GM21529 (cell line): ENCODE measurements at regions not wholly inside any gene's neighbourhood (a gene's known extent, or its start where the extent isn't known, plus 50 kb on each side); places are given as distances from the start of the nearest gene placed in this dataset.

Experiments
- ATAC-seq: cut with Tn5 transposase; IDR thresholded peaks from one replicate; pipeline ENCODE4 v1.9.1; 2021; ENCODE audit not compliant: unreplicated experiment

DNA sequence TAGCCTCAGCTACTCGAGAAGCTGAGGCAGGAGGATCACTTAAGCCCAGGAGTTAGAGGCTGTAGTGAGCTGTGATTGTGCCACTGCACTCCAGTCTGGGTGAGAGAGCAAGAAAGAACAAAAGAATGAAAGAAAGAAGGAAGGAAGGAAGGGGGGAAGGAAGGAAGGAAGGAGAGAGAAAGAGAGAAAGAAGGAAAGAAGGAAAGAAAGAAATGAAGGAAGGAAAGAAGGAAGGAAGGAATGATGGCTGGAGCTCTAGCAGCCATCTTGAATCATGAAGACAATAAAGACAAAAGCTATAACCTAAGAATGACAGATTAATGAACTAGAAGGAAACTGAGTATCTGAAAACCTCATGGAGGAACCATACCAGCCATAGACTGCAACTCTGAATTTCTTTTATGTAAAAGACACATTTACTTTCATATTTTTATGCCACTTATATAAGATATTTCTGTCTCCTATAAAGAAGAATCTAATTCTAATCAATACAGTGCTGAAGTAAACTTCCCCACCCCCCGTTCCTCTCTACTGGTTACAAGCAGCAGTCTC, 522.3 kb upstream of the JARID2 start:
- ATAC-seq, result no peak

DNA sequence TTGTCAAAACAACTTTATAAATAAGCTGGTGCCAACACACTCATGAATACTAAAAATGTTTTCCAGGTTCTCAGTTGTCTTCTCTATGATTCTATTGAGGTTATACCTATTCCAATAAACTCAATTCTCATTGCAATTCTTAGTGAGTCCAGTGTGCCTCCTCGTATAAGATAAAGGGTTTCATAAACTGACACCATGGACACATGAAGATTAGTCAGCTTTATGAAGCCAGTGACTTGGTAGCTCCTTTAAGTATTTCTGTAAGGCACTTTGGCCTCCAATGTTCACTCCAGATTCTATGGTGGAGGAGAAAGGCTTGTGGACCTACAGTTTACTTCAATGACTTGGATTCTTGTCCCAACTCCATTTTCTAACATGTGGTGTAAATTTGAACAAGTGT, 521.3 kb upstream of the JARID2 start:
- ATAC-seq, result no peak

DNA sequence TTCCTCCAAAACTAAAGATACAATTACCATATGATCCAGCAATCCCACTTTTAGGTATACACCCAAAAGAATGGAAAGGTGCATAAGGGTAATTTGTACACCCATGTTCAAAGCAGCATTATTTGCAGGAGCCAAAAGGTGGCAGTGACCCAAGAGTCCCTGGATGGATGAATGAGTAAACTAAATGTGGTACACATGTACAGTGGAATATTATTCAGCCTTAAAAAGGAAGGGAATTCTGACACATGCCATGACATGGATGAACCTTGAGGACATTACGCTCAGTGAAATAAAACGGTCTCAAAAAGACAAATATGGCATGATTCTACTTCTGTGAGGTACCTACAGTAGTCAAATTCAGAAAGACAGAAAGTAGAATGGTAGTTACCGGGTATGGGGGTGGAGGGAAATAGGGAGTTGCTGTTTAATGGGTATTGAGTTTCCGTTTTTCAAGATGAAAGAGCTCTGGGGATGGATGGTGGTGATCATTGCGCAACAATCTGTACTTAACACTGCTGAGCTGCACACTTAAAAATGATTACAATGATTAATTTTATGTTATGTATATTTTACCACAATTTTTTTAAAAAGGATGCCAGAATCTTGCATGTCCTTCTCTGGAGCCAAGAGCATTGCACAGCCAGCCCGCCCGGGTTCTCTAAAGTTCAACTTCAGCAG, 518.9 kb upstream of the JARID2 start:
- ATAC-seq, result no peak

DNA sequence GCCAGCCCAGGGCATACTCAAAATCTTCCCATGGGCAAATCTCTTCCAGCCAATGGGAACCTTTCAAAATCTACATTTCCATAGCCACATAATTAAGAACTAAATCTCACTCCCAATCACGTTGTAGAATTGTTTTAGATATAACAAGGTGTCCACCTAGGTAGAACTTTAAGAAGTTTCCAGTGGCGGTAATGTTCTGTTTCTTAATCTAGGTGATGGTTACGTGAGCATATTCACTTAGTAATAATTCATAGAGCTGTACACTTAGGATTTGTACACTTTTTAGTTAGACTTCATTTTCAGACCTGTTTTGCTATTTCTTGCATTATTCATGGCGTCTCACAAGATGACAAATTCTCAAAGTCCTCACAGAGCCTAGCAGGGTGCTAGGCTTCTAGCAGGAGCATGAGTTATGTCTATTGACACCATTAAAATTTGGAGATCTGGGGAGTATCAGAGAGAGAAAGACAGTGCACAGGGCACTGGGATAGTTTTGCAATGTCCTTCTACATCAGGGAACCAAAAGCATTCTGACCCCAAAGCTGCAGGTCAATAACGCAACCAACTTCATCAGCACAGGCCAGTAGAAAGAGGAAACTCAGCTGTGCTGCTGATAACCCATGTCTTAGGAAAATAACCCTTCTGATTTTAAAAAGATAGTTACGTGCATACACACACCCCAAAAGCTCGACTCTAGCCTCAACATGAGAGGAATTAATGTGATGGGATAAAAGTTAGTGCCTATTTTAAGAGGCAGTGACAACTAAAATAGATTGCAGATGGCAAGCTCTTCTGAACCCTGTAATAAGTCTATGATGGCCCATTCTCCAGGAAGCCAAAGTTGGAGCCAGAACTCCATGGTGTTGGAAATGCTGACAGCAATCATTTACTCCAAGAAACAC, 518.1 kb upstream of the JARID2 start:
- ATAC-seq, result no peak

DNA sequence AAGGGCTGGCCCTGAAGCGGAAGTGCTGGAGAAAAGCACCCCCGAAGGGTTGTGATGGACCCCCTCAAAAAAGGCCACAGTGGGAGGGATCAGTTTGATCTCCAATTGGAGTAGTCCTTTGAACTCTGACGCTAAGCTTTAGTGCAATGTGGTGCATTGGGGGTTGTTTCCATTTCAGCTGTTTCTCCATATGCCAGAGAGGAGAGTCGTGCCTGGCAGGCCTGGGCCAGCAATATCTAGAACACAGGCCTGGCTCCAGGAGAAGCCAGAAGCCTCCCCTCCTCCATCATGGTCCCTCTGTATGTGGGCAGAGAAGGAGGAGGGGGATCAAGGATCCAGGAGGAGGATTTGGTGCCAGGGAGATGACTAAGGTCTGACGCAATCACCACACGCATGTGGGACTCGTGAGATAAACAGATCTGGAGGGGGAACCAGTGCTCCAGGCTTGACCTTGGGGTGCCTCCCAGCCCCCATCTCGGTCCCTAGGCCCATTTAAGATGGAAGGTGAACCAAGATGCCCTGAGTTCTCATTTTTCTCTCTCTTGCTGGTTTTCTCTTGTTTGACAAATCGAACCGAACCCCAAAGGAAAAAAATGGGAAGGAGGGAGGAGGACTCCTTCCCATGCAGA, 517.4 kb upstream of the JARID2 start:
- ATAC-seq, result no peak

DNA sequence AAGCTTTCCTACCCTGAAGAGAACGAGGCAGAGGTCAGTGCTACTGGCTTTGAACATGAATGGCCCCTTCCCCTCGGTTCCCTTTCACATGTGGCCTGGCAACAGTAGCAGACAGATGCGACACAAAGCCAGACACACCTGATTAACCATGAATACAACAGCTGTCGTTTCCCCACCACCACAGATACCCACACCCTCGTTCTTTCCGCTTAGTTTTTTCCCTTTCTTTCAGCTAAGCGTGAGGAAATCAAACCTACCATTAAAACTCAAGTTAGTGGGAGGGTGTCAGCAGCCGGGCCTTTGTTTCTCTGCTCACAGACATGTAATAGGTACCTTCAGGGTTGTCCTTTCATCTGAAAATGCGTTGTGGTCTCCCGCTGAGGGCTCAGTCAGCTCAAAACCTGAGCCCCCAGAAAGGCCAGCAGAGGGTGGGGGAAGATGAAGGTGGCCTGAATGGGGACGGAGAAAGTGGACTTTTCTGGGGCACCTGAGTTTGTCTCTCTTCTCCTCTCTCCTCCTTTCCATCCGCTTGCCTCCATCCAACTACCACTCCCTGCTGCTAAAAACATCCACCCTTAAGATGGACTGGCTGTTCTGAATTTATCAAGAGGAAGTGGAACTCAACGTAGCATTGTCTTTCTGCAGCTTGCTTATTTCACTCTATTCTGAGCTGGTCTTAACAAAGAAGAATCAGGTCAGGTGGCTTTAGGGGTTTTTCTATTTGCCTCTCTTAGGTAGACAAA, 516.6 kb upstream of the JARID2 start:
- ATAC-seq, result peak; percentile 67

DNA sequence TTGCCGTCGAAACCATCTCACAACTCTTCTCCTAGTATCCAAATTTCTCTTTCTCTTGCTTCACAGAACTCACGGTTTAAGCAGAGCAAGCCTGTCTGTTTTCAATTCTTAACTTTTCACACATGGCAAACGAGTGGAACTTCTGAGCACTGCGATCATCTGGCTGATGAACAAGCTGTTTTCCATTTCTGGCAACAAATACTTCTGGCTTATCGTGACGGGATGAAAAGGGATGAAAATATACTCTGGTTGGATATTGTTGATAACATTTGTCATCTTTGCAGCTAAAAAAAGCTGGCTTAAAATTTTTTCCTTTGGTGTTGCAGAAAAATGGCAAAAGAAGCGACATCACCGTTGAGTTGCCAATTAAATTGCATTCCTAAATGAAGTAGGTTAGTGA, 515.2 kb upstream of the JARID2 start:
- no peak for ATAC-seq

DNA sequence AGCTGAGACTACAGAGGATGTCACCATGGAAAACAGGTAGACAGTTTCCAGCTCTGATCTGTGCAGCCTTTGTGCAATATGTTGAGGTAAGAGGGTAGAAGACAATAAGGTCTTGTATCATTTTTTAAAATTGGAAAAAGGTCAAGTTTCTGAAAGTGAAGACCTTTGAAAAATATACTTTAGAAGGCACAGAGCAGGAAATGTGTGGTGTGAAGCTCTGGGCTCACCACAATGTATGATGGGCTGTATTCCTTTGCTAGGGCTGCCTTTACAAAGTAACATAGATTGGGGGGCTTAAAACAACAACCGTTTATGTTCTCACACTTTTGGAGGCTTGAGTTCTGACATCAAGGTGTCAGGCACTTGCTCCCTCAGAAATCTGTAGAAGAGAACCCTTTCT, 514.3 kb upstream of the JARID2 start:
- ATAC-seq, result no peak

DNA sequence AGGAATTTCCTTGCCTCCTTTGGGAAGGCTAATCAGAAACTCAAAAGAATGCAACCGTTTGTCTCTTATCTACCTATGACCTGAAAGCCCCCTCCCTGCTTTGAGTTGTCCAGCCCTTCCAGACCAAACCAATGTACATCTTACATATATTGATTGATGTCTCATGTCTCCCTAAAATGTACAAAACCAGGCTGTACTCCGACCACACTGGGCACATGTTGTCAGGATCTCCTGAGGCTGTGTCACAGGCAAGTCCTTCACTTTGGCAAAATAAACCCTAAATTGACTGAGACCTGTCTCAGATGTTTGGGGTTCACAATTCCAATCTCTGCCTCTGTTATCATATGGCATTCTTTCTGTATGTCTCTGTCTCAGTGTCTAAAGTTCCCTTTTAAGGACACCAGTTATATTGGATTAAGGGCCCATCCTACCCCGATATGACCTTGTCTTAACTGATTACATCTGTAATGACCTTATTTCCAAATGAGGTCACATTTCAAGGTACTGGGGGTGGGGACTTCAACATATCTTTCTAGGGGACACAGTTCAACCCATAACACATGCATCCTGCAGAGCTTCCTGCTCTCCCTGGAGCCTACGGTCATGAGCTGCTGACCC, 513.5 kb upstream of the JARID2 start:
- ATAC-seq, result no peak

DNA sequence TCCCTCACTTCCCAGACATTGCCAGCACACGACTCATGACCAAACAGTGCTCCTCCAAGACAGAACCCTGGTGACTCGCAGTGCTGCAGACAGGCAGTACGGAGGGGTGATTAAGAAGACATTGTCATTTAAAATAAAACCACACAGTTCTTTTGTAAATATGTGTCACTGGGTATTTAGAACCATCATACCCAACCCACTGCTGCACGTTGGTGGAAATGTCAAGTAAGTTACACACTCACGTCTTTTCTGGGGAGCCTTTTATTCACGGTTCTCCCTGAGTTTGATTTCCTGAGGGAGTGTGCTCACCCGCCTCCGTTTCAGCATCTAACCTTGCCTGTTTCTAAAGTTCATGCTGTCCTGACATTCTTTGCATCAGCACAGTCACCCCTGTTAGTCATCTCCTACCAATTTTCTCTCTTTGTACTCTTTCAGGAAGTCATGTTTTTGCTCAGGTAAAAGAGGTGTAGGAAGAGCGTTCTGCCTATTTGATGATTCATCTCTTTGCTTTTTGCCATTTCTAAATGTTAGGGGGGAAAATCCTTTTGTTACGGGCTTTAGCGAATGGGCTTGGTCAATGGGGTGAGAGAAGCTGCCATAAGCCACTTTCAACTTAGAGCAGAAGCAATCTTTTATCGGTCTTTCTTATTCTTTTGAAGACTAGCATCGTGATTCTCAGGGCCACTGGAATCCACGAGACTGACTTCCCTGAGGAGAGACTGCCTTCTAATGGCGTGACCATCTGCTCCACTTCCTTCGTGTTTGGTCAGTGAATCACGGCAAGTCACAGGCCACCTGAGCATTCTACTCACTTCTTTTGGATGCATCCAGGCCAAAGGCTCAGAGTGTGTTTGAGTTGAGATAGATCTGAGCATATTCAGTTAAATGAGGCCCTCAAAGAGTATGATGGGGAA, 512.8 kb upstream of the JARID2 start:
- no peak for ATAC-seq

DNA sequence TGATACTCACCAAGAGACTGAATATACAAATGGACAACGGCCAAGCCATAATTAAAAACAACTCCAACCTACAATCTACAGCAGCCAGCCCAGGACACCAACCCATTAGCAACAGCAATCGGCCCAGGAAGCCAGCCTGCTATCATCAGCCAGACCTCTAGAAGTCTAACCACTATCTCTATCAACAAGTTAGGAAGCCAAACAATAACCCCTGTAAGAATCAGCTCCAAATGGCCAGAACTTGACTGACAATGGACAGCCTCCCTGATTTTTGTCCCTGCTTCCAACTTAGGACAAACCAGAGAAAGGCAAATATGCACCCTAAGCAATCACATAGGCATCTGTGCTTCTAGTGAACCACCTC, 511.8 kb upstream of the JARID2 start:
- no peak for ATAC-seq

DNA sequence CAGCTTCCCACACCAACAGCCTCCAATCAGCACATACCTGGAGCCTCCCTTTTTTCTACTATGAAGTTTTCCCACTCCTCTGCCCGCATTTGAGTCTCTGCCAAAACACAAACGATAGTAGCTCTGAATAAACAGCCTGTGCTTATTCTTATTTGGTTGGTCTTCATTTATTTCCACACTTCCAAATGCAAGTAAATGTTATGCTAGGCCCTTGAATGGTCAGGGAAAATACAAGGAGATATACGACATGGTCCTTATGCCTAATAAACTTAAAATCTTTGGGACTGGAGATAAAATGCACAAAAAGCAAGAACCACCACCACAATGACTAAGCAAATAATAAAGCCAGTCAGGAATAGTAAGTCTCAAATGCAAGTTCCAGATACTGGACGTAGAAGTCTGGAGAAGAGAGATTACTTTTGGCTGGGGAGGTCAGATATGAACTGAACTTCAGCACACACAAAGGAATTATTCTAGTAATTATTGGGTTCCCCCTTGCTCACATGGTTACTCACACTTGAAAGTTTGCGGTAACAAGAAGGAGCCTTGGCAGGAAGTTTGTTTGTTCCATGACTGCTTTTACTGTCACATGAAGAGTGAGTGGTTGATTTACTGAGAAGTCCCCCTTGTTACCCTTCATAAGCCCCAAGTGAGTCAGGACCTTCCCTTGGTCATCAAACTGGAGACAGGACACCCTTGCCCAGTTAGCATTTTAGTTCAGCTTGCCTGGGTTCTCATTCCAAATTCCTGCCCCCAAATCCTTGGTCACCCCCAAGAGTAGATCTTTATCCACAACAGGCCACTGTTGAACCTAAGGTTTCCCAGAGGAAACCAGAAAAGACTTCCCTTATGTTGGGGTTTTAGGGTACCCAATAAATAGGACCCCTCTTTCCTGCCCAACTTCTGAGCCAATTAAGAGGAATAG, 511.2 kb upstream of the JARID2 start:
- ATAC-seq, result peak; percentile 92

DNA sequence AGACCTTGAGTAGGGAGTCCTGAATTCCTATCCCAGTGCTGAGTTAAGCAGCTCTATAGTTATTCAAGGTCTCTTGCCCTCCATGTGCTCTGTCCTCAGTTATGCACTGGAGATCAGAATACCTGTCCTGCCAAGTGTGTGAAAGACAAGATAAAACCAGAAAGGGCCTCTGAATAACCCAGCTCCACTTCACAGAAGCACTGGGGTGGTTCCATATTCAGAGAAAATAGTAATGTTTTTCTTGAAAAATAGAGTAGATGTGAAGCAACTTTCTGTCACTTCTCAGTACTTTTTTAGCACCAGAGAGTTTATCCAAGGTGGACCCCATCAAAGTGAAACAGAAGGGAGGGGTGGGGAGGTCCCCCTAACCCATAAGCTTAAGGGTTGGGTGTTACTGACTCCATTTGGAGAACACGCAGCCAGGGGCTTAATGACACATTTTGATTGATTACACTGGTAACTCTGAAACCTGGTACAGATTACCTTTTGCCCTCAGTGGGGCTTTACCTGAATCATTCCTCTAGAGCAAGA, 509.8 kb upstream of the JARID2 start:
- ATAC-seq, result no peak

DNA sequence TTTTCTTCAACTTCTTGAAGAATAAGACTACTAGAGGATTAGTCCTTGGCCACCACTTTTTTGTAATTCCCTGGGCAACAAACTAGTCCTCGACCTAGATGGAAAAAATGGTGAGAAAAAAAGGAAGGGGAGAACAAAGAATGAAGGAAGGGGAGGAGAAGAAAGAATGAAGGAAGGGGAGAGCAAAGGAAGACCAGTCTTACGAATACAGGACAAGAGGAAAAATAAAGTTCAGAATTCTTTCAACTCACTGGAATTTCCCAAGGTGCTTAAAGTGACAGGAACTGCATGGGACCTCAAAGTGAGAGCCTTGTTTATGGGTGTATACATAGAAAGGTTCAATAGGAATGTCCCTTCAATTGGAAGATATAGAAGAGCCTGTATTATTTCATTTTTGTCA, 509.3 kb upstream of the JARID2 start:
- ATAC-seq, result no peak

DNA sequence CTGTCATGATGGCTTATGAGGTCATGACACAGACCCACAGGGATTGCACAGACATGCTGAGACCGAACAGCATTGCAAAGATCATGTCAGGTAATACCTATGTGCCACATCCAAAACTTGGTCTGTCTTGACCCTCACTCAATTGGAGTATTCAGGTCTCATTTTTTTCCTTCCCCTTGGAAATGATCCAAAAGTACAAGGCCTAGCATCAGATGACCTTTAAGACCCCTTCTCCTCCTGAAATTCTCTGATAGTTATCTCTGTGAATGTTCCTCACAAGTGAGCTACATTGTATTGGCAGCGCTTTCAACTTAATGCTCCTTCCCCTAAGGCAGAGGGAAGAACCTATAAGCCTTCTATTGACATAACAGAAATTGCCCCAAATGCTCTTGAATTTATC, 507.4 kb upstream of the JARID2 start:
- ATAC-seq, result no peak

DNA sequence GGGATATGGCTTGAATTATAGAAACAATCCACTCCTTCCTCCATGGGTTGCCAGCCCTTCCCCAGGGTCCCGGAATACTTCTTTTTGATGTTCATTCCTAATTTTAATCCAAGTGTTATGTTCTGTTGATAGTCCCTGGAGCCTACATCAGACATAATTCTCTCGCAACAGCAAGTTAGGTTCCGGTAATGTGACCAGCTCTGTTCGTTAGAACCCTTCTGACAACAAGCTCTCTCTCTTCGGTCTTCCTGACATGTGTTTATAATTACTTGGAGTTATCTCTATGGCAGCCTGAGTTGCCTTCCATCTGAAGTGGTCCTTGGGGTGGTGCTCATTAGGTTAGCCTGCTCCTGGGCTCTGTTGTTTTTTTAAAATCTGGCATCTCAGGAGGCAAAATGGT, 506.9 kb upstream of the JARID2 start:
- no peak for ATAC-seq

DNA sequence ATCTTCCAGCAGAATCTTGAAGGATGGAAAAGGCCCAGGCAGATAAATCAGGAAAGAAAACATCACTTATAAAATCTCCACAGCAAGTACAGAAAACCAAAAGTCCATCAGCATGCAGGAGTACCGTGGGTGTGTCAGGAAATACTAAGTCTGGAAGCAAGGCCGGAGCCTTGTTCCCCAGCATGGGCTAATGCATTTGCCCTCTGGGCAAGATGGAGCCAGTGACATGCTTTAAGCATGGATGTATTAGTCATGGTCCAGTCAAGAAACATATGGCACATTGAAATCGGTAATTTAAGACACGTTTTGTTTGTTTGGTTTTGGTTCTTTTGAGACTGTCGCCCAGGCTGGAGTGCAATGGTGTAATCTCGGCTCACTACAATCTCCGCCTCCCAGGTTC, 506.0 kb upstream of the JARID2 start:
- no peak for ATAC-seq

DNA sequence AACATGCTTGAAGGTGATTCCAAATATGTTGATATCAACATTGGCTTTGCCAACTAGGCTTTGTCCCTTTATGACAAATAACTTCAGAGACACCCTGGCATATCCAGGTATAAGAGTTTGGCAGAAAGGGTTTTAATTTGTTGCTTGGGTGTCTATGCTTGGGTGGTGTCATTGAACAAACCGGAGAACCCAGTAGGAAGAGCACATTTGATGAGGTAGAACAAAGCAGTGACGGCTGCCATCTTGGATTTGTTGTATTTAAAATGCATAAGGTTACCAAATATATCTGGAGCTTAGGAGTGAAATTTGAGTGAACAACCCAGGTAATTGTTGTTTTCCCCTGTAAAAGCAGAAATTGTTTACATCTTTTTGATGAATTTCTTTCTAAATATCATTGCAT, 503.7 kb upstream of the JARID2 start:
- ATAC-seq, result no peak
